HG02610 (cell line): ENCODE measurements at regions not wholly inside any gene's neighbourhood (a gene's known extent, or its start where the extent isn't known, plus 50 kb on each side); places are given as distances from the start of the nearest gene placed in this dataset.

Experiments used
- ATAC-seq: cut with Tn5 transposase; IDR thresholded peaks from one replicate; pipeline ENCODE4 v1.9.1; 2021; ENCODE audit warnings: mild to moderate bottlenecking, moderate library complexity; ENCODE audit not compliant: unreplicated experiment

DNA sequence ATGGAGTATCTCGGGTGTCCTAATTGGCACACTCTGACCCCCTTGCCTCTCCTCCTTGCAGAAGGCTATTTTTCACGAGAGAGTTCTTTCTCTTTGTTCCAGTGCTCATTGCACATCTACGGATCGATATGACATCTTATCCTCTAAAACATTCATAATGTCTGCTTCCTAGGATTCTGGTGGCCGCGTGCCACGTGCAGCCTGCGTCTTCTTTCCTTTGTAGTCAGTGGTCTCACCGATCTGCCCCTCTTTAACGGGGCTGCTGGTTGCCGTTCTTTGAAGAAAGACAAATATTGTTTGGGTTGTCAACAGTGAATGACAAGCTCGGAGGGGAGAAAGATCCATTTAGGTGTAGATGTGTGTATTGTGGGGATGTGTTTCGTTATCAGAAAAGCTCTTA lies 252.4 kb upstream of the WWC1 start:
- ATAC-seq: no peak

DNA sequence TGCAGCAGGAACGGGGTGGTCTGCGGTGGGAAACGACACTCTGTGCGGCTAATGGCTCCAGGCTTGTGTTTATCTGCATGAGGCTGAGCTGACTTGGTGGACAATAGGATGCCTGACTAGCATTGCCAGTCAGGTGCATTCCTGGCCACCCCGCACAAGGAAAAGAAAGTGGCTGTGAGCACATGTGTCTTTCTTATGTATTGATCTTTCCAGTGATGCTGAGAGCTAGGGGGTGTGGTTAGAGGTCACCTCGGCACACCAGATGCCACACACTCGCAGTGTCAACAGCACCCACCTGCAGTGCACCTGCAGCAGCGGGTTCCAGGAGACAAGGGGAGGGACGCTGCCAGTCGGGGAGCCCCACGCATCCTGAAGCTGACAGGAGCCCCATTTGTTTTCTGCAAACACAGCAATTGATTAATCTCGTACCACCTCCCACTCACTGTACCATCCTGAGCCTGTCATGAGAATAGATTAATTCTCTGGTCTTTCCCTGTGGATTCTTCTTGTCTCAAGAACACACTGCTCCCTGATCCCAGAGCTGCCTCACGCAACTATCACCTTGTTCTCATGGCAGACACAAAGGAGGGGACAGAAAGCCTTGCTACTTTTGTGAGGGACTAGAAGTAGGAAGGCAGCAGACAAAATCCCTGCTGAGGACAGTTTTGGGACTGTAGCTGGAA lies 251.7 kb upstream of the WWC1 start:
- ATAC-seq: no peak

DNA sequence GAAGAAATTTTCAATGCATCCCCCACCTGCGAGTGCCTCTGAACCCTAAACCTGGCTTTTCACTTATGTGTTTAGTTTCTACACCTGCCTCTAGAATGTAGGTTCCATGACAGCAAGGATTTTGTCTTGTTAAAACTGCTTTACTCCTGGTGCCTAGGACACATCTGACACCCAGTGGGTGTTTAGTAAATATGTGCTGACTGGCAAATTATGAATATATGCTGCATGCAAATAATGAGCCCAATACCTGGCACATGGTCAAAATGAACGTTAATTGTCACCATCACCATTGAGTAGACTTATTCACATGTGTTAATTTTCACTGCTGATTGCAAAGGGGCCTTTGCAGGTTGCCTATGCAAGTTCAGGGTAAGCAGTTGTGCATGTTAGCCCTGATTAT lies 249.9 kb upstream of the WWC1 start:
- no peak for ATAC-seq

DNA sequence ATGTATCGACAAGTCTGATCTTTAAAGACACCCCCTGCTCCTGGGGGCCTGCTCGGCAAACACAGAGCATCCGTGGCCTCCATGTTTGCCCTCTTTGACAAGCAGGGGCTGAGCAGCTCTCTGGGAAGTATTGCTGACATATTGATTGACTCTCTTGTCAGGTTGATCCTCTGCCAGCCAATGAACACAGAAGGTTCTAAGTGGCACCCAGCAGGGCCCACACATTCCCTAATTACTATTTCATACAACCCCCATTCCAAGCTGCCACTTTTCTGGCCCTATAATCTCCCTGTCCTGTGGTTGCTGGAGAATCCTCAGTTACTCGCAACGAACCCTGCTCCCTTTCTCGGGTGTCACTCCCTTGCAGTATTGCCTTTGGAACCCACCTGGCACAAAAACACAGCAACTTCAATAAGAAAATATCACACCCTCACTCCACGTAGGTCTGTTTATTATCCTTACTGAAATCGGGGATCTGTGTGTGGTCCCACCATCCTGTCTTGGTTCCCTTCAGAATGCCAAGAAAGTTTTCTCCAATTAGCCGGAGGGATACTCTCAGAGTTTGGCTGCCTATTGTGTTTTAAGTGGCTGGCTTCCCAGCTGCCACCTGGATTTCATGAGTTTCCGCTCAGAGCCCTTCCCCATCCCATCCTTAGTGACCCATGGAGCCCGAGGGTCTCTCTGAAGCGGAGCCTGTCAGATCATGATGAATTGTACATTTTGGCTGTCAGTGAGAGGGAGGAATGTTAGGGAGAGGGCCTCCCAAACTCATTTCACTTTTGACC lies 249.0 kb upstream of the WWC1 start:
- no peak for ATAC-seq

DNA sequence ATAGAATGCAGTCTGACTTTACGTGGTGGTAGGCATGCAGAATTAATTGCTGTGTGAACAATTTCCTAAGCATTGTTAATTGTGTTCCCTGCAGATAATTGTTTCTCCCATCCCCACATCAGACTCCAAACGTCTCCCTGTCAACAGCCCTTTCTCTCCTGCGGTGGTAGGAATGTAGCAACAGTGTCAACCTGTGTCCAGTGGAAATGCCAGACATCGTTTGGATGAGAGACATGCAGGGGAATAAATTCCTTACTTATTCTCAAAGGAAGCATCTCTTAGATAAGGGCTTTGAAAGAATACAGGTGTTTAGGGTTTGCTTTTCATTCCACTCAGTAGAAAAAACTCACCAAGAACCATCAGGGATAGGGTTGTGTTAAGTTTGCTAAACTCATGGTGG lies 245.3 kb upstream of the WWC1 start:
- no peak for ATAC-seq

DNA sequence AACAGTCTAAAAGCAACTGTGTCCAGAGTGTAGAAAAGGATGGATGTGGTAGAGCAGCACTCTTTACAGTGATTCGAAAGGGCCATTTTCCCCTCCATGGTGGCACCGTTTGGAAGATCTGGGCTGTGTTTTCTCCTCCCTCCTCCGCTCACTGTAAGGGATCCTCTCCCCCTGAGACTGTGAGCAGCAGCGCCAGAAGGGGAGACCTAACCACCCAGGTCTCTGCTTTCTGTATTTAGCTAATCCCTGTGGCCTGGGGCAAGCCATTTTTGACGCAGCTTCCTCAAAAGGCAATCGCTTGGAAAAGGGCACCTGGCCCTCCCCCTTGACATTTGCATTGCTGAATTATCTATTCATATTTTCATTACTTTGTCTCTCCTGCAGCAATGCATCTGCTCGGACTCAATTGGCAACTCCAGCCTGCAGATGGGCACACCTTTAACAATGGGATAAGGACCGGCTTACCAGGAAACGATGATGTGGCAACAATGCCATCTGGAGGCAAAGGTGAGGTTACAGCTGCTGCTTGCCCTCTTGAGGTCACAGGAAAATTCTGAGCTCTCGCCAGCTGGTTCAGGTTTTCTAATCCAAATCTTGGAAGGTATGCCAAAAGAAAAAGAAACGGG lies 244.3 kb upstream of the WWC1 start:
- peak; percentile 68 for ATAC-seq

DNA sequence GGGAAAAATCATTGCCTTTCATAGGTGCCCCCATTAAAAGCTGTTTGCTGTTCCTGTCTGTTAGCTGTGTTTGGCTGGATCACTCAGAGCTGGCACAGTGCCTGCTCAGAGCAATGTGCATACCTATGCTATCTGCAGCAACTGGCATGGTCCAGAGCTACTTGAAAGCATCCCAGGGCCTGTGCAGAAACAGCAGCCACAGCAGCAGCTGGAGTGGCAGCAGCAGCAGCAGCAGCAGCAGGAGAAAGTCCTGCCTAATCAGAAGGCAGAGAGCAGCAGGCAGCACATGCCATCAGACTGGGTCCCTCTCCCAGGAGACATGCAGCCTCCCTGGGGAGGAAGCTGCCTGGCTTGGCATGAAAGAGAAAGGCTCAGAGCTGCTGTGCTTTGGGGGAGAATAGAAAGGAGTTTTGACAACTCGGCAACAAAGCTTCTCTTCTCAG lies 243.8 kb upstream of the WWC1 start:
- peak; percentile 10 for ATAC-seq

DNA sequence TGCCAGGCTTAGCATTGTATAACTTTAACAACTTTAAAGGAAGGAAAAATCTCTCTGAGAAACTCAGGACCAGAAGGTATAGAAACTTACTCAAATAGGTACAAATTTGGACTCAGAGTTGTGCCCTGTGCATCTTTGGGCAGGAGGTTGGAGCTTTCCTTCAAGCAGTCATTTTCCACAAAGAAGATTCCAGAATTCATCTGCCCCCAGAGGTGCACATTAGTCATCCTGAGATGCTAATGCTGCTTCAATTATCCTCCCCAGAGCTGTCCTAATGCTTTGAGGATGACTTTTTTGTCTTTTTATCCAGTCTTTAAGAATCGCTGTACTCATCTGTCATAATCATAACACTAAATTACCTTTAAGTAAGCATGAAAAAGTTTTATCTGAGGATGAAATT lies 243.0 kb upstream of the WWC1 start:
- no peak for ATAC-seq

DNA sequence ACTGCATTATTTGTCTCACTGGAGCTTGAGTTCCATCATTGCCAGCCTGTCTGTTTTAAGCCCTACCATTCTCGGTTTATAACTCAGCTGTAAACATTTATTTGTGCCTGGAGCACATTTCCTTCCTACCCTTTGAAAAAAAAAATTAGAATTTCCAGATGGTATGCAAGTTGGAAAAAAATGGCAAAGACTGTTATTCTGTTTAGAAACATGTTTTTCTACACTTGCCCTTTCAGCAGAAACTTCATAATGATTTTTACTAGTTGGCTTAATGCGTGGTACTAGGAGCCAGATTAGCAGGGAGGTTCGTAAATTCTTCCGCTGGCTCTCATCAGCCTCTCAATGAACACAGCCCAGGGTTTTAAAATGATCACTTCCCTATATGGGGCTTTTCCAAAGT lies 238.8 kb upstream of the WWC1 start:
- no peak for ATAC-seq

DNA sequence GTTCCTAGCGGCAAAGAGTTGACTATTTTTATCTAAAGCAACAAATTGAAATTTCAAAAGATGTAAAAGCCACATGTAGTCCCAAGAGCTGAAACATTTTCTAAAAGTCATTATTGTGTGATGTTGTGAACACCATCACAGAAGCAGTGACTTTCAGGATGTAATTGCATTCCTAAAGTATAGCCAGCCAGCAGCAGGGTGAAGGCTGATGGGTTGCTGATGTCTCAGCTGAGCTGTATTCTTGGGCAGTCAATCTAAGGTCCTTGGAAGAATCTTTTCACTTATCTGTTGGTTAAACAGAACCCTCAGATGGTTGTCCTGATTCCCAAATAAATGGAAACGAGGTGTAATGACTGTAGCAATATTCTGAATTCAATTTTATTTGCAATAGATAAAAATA lies 237.4 kb upstream of the WWC1 start:
- ATAC-seq: no peak

DNA sequence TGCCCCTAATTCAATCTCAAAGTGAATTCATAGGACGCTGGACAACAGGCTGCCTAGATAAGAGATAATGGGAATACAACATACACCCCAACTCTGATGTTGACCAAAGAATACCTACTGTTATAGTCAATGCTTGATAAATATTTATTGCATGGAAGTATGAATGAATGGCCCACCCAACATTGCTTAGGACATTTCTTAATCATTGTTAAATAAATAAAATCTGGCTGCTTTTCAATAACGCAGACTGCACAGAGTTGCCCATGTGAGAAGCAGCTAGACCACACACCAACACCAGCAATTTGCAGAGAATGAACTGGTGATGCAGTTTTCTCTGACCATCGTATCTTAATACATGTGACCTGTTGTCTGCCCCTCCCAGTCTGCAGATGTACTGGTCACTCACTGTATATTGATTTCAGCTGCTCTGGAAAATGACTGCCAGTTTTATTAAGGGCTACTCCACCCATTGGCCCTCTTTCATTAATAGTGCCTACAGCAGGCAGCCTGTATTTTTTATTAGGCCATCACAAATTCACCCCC lies 236.2 kb upstream of the WWC1 start:
- no peak for ATAC-seq

DNA sequence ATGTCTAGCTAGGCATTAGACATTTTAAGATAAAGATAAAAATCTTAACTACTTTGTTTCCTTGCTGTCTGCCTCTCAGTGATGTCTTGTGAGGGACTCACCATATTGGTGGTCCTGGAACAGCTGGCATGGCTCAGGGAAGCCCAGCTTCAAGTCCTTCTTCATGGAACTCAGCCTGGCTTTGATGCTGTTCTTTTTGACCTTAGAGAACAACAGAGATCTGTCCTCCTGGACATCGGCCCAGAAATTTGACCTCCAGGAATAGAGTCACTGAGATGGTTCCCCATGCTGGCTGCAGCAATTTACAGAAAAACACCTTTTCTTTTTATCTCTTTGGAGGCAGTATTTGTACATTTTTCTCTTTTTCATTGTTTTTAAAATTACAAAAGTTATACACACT lies 235.5 kb upstream of the WWC1 start:
- ATAC-seq: no peak

DNA sequence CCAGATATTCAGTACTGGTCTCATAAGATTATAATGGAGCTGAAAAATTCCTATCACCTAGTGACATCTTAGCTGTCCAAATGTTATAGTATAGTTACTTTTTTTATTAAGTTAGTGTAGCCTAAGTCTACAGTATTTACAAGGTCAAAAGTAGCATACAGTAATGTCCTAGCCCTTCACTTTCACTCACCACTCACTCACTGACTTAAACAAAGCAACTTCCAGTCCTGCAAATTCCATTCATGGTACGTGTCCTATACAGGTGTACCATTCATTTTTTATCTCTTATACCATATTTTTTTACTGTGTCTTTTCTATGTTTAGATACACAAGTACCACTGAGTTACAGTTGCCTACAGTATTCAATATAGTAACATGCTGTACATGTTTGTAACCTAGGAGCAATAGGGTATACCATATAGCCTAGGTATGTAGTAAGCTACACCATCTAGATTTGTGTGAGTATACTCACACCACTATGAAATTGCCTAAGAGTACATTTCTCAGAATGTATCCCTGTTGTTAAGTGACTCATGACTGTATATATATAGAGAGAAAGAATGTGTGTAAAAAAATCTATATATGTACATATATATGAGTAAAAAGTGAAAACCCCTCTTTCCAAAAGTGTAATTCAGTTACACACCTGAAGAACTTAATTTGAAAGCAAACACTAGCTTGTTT lies 234.8 kb upstream of the WWC1 start:
- no peak for ATAC-seq

DNA sequence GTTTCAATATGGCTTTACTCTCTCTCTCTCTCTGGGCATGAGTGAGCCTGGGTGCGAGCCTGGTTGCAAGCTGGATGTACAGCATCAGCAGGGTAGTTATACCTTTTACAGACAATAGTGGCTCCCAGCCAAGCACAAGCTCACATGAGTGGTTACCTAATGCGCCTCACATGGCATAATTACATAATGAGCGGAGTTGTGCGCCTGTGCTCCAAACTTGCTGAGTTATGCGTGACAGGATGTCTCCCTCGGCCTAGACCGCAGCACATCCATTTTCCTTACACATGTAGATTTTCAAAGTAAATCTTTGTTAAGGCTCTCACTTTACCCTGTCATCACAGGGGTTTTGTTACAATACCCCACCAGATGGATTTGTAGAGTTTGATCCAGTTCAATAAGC lies 233.5 kb upstream of the WWC1 start:
- ATAC-seq: no peak

DNA sequence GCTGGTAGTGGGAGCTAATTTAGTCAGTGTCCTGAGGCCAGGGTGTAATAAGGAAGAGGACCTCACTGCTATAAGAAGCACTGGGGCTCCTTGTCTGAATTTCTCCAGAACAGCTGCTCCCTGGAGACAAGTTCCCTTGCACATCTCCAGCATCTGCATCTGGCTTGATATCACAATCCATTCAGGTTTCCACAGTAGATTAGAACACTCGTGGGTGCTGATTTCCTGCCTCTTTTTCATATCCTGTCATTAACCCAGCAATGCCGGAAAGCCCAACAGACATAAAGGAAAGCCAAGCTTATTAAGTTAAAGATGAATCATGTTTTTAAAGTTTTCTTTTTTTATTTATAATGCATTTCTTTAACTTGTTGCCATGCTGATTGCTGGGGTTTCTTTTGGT lies 232.3 kb upstream of the WWC1 start:
- no peak for ATAC-seq

DNA sequence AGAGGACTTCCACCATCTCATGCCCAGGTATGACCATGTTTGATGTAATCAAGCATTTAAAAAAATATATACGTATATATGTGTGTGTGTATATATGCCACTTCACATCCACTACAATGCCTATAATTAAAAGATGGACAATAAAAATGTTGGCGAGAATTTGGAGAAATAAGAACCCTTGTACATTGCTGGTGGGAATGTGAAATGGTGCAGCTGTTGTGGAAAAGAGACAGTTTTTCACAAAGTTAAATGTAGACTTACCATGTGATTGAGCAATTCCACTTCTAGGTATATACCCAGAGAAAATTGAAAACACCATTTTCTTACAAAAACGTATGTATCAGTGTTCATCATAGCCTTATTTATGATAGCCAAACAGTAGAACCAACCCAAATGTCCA lies 229.2 kb upstream of the WWC1 start:
- ATAC-seq: no peak

DNA sequence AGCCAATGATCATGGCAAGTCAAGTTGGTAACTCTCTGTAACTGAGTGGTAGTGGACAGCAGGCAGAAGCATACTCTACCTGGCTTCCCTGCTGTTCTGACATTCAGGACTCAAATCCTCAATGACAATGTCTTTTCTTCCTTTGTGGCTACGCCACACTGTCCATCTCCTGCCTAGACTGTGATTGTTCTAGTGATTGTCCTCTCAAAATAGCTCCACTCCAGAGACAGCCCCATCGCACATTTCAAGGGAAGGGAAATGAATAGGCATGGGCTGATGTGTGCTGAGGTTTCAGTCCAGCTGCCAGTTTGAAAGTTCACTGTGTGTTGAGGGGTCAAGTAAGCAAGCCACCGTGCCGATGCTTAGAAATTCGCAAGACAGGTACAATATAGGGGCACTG lies 227.0 kb upstream of the WWC1 start:
- no peak for ATAC-seq

DNA sequence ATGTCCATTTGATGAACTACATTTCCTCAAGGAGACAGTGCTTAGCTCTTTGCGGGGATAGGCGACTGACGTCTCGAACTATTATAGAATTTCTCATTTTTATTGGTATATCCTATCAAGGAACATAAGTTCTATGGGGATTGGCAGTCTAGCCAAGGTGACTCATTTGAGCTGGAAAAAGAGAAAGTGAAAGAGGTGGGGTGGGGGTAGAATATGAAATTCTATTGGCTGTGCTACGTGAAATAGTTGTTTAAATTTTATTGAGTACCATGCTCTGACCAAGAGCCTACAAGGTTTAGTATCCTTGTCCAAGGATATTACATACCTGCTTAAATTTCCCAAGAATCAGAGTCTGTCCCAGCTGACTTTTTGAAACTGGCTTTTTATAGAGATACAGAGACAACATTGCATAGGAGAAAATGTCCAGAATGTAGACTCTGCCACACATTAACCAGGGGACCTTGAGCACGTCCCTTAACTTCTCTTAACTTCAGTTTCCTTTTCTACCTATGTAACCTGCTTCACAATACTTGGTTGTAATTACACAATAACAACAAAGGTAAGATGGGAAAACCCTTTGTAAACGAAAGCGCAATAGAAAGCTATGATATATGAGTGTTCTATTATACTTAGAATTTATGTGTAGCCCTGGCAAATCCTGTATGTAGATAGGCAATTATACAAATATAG lies 226.4 kb upstream of the WWC1 start:
- no peak for ATAC-seq

DNA sequence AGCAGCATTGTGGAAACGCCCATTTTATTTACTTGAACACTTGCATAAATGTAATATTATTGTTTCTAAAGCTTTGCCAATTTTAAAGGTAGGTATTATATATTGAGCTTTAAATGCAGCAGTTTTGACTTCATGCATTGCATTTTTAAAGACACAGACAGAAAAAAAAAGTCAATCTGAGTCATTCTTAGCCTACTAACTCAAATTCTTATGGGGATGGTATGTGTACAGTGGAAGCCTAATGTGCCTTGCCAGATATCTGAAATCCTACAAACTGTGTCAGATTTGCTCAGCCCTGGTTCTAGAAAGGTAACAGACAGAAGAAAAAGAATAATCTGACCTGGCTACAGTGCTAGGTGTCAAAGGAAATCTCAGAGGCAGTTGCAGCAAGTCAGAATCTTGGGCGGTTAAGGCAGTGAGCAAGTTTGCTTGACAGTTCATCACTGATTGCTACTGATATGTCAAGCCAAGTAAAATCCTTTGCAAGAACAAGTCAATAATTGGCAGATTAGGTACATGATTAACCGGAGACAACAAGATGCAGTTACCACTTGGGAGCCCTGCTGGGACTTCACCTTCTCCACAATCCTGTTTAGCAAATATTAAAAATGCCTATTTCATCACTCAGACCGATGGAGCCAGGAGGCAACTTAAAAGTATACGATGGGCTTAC lies 224.8 kb upstream of the WWC1 start:
- ATAC-seq: no peak

DNA sequence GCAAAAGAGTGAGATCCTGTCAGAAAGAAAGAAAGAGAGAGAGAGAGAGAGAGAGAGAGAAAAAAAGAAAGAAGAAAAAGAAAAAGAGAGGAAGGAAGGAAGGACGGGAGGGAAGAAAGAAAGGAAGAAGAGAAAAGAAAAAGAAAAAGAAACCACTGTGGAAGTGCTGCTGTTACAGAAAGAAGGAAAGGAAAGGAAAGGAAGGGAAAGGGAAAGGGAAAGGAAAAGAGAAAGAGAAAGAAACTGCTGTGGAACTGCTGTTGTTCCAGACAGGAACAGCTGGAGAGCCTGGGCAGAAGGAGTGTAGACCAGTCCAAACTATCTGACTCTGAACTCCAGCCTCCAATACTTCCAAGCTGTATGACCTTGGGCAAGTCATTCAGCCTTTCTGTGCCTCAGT lies 220.7 kb upstream of the WWC1 start:
- no peak for ATAC-seq
